HepG2 (cell line): ENCODE measurements at regions not wholly inside any gene's neighbourhood (a gene's known extent, or its start where the extent isn't known, plus 50 kb on each side); places are given as distances from the start of the nearest gene placed in this dataset.

Experiments
- BCL6 ChIP-seq: IDR thresholded peaks from 2 replicates; pipeline ENCODE4 v1.6.1; 2016; ENCODE audit warnings: missing genetic modification reagents, missing compliant biosample characterization
- ZBTB8A ChIP-seq: sonication (generic); formaldehyde crosslinking; IDR thresholded peaks from 2 replicates; pipeline ENCODE4 v1.4.0; 2020; ENCODE audit warnings: mild to moderate bottlenecking, low read depth, missing genetic modification reagents, borderline replicate concordance

DNA sequence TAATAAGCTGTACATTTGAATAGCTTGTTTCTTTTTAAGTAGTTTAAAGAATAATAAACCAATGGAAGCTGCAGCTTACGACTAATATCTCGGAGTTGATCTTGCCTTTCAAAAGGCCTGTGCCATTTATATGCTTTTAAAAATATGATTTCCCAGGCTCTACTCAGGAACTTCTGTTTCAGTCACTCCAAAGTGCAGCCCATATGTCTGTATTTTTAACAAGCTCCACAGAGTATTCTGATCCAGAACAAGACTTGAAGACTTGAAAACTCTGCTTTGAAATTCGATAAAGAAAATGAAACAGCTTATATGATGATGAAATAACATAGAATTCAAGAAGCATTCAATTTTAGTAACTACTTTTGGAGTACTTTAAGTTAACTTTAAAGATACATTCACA, 79.1 kb upstream of the PLPPR4 start:
- no peak for TF ChIP-seq BCL6 (CRISPR knock-in tag)
- TF ChIP-seq ZBTB8A (CRISPR knock-in tag), result no peak
